Vagina (tissue), 2 donors: ENCODE measurements at regions not wholly inside any gene's neighbourhood (a gene's known extent, or its start where the extent isn't known, plus 50 kb on each side); places are given as distances from the start of the nearest gene placed in this dataset.

Source experiments
- DNase-seq, 2 donors: peaks; one replicate each; pipeline ENCODE4 v3.0.0-alpha.2; 2017; ENCODE audit errors: extremely low spot score in 2 of 2
- H3K27ac ChIP-seq: fragments of 200-600 bp; sonication (generic); one replicate; pipeline ENCODE4 v1.5.1; 2019
- H3K27me3 ChIP-seq: fragments of 200-600 bp; sonication (generic); one replicate; pipeline ENCODE4 v1.5.1; 2019
- H3K36me3 ChIP-seq, 2 donors: fragments of 200-600 bp; sonication (generic); one replicate each; pipeline ENCODE4 v1.5.1; 2017 to 2019
- H3K4me1 ChIP-seq: fragments of 200-600 bp; sonication (generic); one replicate; pipeline ENCODE4 v1.5.1; 2019
- H3K4me3 ChIP-seq, 2 donors: fragments of 200-600 bp; sonication (generic); 1 replicate in 1 of 2; 2 replicates in 1 of 2; pipeline ENCODE4 v1.5.1; 2016 to 2019
- H3K9me3 ChIP-seq: fragments of 200-600 bp; sonication (generic); one replicate; pipeline ENCODE4 v1.5.1; 2019
- CTCF ChIP-seq, 3 experiments: fragments of 450-650 bp in 2 of 3; fragments of 200-600 bp in 1 of 3; sonication (generic) in 1 of 3; IDR thresholded peaks; one replicate each; pipeline ENCODE4 v1.5.1; 2017 to 2019; ENCODE audit warnings: antibody characterized with exemption in 3 of 3, mild to moderate bottlenecking in 2 of 3, moderate library complexity in 2 of 3
- POLR2A ChIP-seq, 2 donors: fragments of 450-650 bp; IDR thresholded peaks; one replicate each; pipeline ENCODE4 v1.6.1; 2017; ENCODE audit warnings: antibody characterized with exemption in 2 of 2, mild to moderate bottlenecking in 2 of 2, moderate library complexity in 2 of 2
- POLR2AphosphoS5 ChIP-seq, 2 donors: sonication (generic); formaldehyde crosslinking; IDR thresholded peaks; one replicate each; pipeline ENCODE4 v1.9.0; 2017; ENCODE audit warnings: antibody characterized with exemption in 2 of 2, mild to moderate bottlenecking in 2 of 2, low read depth in 1 of 2; ENCODE audit not compliant: insufficient read depth in 1 of 2
- intact Hi-C: fragments of 100-400 bp; cut with DNase I; formaldehyde crosslinking; loops from one replicate; pipeline ENCODE4 v1.15.1; 2023

- no peaks in the 10 kb centered on the region for H3K36me3 ChIP-seq
- intact Hi-C loops = no loop called here
- H3K9me3 ChIP-seq = no peaks in the 10 kb centered on the region
- H3K27ac ChIP-seq = no peak overlapping the region
- no peak for DNase-seq
- no peaks in the 10 kb centered on the region for H3K27me3 ChIP-seq
- no peaks in the 10 kb centered on the region for H3K4me1 ChIP-seq
- H3K4me3 ChIP-seq = no peak overlapping the region
- TF ChIP-seq CTCF (IDR thresholded peaks at IDR 0.05) (no peak), POLR2AphosphoS5 (IDR thresholded peaks at IDR 0.05; ENCODE audit: insufficient read depth in 1 of 2, low read depth in 1 of 2) (no peak), POLR2A (IDR thresholded peaks at IDR 0.05) (no peak)
These were observed 169.2 kb upstream of the PITX2 start for GRCh38 chr4:110792036-110792435.

- no peak overlapping the region for H3K27ac ChIP-seq
- no peaks in the 10 kb centered on the region for H3K36me3 ChIP-seq
- H3K4me1 ChIP-seq = no peaks in the 10 kb centered on the region
- no peaks in the 10 kb centered on the region for H3K27me3 ChIP-seq
- H3K4me3 ChIP-seq = no peak overlapping the region
- TF ChIP-seq POLR2AphosphoS5 (IDR thresholded peaks at IDR 0.05; ENCODE audit: insufficient read depth in 1 of 2, low read depth in 1 of 2) = no peak
- TF ChIP-seq CTCF (IDR thresholded peaks at IDR 0.05) = no peak
- no peak for TF ChIP-seq POLR2A (IDR thresholded peaks at IDR 0.05)
- no peaks in the 10 kb centered on the region for H3K9me3 ChIP-seq
- no peak for DNase-seq
- intact Hi-C loops = no loop called here
These were observed 170.5 kb upstream of the PITX2 start for GRCh38 chr4:110793381-110793801.

- no peaks in the 10 kb centered on the region for H3K36me3 ChIP-seq
- intact Hi-C loops = no loop called here
- H3K4me1 ChIP-seq = no peaks in the 10 kb centered on the region
- H3K9me3 ChIP-seq = no peaks in the 10 kb centered on the region
- H3K27me3 ChIP-seq = no peaks in the 10 kb centered on the region
- no peak for DNase-seq
- TF ChIP-seq POLR2AphosphoS5 (IDR thresholded peaks at IDR 0.05; ENCODE audit: insufficient read depth in 1 of 2, low read depth in 1 of 2) (no peak), CTCF (IDR thresholded peaks at IDR 0.05) (no peak), POLR2A (IDR thresholded peaks at IDR 0.05) (no peak)
- H3K4me3 ChIP-seq = no peak overlapping the region
- no peak overlapping the region for H3K27ac ChIP-seq
These were observed 171.1 kb upstream of the PITX2 start for GRCh38 chr4:110793890-110794554.

GRCh38 chr4:110795971-110796370 is 173.1 kb upstream of the PITX2 start:
- H3K36me3 ChIP-seq = no peaks in the 10 kb centered on the region
- no peak overlapping the region for H3K27ac ChIP-seq
- no peaks in the 10 kb centered on the region for H3K4me1 ChIP-seq
- no peak for TF ChIP-seq CTCF (IDR thresholded peaks at IDR 0.05)
- no peak for TF ChIP-seq POLR2A (IDR thresholded peaks at IDR 0.05)
- no peak for TF ChIP-seq POLR2AphosphoS5 (IDR thresholded peaks at IDR 0.05; ENCODE audit: insufficient read depth in 1 of 2, low read depth in 1 of 2)
- DNase-seq = no peak
- H3K27me3 ChIP-seq = no peaks in the 10 kb centered on the region
- no peaks in the 10 kb centered on the region for H3K9me3 ChIP-seq
- H3K4me3 ChIP-seq = no peak overlapping the region
- intact Hi-C loops = no loop called here

- Histone ChIP-seq H3K4me1 (no peaks in the 10 kb centered on the region), H3K27me3 (no peaks in the 10 kb centered on the region), H3K36me3 (no peaks in the 10 kb centered on the region), H3K27ac (no peak overlapping the region), H3K9me3 (no peaks in the 10 kb centered on the region), H3K4me3 (no peak overlapping the region)
- intact Hi-C loops = no loop called here
- no peak for DNase-seq
- TF ChIP-seq POLR2A (IDR thresholded peaks at IDR 0.05) (no peak), CTCF (IDR thresholded peaks at IDR 0.05) (no peak), POLR2AphosphoS5 (IDR thresholded peaks at IDR 0.05; ENCODE audit: insufficient read depth in 1 of 2, low read depth in 1 of 2) (no peak)
These were observed 174.6 kb upstream of the PITX2 start for GRCh38 chr4:110797486-110797885.
